Panc1 (cell line): ENCODE measurements at regions not wholly inside any gene's neighbourhood (a gene's known extent, or its start where the extent isn't known, plus 50 kb on each side); places are given as distances from the start of the nearest gene placed in this dataset.

Source experiments
- CTCF ChIP-seq: fragments of 450-650 bp; IDR thresholded peaks from 2 replicates; pipeline ENCODE4 v1.5.1; 2017; ENCODE audit warnings: mild to moderate bottlenecking
- POLR2AphosphoS5 ChIP-seq: IDR thresholded peaks from 2 replicates; pipeline ENCODE4 v1.6.1; 2012; ENCODE audit warnings: mild to moderate bottlenecking, low read depth, low read length, moderate library complexity
- TF ChIP-seq, protein P1 (sequence below), 2 experiments: IDR thresholded peaks; 2 replicates each; pipeline ENCODE4 v1.6.1; 2011 to 2012; ENCODE audit warnings: low read depth in 2 of 2, control low read depth in 1 of 2, low read length in 1 of 2, mild to moderate bottlenecking in 1 of 2, moderate library complexity in 1 of 2; ENCODE audit not compliant: insufficient read depth in 1 of 2

DNA sequence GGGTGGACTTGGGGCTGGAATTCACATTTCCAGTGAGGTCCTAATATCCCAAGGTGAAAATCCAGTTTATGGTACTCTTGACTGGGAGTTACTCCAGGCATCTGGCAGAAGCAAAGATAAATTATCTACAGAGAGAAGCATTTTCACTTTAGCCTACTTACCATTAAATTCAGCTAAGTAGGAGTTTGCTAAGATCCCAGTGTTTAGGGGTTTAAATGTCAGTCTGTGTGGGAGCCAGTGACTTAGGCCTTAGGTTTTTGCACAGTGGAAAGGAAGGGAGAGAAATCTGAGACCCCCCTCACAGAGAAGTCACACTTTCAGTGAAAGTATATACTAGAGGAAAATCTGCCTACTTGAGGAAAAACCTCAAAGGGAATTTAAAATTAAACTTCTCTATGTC, 134.2 kb downstream of the IQUB start:
- no peak for TF ChIP-seq POLR2AphosphoS5
- no peak for TF ChIP-seq CTCF
- TF ChIP-seq, protein P1, sequence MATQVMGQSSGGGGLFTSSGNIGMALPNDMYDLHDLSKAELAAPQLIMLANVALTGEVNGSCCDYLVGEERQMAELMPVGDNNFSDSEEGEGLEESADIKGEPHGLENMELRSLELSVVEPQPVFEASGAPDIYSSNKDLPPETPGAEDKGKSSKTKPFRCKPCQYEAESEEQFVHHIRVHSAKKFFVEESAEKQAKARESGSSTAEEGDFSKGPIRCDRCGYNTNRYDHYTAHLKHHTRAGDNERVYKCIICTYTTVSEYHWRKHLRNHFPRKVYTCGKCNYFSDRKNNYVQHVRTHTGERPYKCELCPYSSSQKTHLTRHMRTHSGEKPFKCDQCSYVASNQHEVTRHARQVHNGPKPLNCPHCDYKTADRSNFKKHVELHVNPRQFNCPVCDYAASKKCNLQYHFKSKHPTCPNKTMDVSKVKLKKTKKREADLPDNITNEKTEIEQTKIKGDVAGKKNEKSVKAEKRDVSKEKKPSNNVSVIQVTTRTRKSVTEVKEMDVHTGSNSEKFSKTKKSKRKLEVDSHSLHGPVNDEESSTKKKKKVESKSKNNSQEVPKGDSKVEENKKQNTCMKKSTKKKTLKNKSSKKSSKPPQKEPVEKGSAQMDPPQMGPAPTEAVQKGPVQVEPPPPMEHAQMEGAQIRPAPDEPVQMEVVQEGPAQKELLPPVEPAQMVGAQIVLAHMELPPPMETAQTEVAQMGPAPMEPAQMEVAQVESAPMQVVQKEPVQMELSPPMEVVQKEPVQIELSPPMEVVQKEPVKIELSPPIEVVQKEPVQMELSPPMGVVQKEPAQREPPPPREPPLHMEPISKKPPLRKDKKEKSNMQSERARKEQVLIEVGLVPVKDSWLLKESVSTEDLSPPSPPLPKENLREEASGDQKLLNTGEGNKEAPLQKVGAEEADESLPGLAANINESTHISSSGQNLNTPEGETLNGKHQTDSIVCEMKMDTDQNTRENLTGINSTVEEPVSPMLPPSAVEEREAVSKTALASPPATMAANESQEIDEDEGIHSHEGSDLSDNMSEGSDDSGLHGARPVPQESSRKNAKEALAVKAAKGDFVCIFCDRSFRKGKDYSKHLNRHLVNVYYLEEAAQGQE (IDR thresholded peaks at IDR 0.05; ENCODE audit: insufficient read depth in 1 of 2, low read depth in 2 of 2, low read length in 1 of 2): no peak
